H4 (cell line): ENCODE measurements at regions not wholly inside any gene's neighbourhood (a gene's known extent, or its start where the extent isn't known, plus 50 kb on each side); places are given as distances from the start of the nearest gene placed in this dataset.
"Not testable (repeated sequence)": the region's sequence is repeated elsewhere in the genome, so short reads cannot be mapped to it uniquely, and the experiment has no call there.

Experiments
- DNase-seq: peaks from one replicate; pipeline ENCODE4 v3.0.0-alpha.2; 2015; ENCODE audit warnings: low spot score

GRCh38 chr11:19627566-19627965 is 85.1 kb upstream of the NAV2 start:
- no peak for DNase-seq

- no peak for DNase-seq
Measured at GRCh38 chr11:19625438-19625837, 87.2 kb upstream of the NAV2 start.

GRCh38 chr11:19617696-19618523 is 94.7 kb upstream of the NAV2 start:
- DNase-seq: no peak

GRCh38 chr11:19615341-19616183 is 97.1 kb upstream of the NAV2 start:
- no peak for DNase-seq

- DNase-seq: no peak
Measured at GRCh38 chr11:19614370-19614940, 98.2 kb upstream of the NAV2 start.

GRCh38 chr11:19612025-19612424 is 100.6 kb upstream of the NAV2 start:
- DNase-seq: not testable (repeated sequence)

- DNase-seq: no peak
Measured at GRCh38 chr11:19607656-19608360, 104.8 kb upstream of the NAV2 start.

- no peak for DNase-seq
Measured at GRCh38 chr11:19606856-19607655, 105.6 kb upstream of the NAV2 start.

- DNase-seq: no peak
Measured at GRCh38 chr11:19605520-19606371, 106.9 kb upstream of the NAV2 start.

GRCh38 chr11:19604679-19605375 is 107.8 kb upstream of the NAV2 start:
- DNase-seq: no peak

GRCh38 chr11:19603771-19604170 is 108.9 kb upstream of the NAV2 start:
- DNase-seq: no peak

GRCh38 chr11:19602891-19603290 is 109.7 kb upstream of the NAV2 start:
- DNase-seq: no peak

GRCh38 chr11:19602406-19602805 is 110.2 kb upstream of the NAV2 start:
- no peak for DNase-seq

GRCh38 chr11:19601235-19601634 is 111.4 kb upstream of the NAV2 start:
- no peak for DNase-seq

- DNase-seq: no peak
Measured at GRCh38 chr11:19599681-19600080, 113.0 kb upstream of the NAV2 start.

- no peak for DNase-seq
Measured at GRCh38 chr11:19598876-19599486, 113.7 kb upstream of the NAV2 start.

- DNase-seq: no peak
Measured at GRCh38 chr11:19598456-19598855, 114.2 kb upstream of the NAV2 start.

GRCh38 chr11:19597876-19598275 is 114.8 kb upstream of the NAV2 start:
- no peak for DNase-seq

- peak; percentile 36 for DNase-seq
Measured at GRCh38 chr11:19597206-19597605, 115.4 kb upstream of the NAV2 start.
